ENCODE measurements at regions not wholly inside any gene's neighbourhood (a gene's known extent, or its start where the extent isn't known, plus 50 kb on each side); places are given as distances from the start of the nearest gene placed in this dataset.

GRCh38 chr6:119506631-119507174 is 157.1 kb upstream of the MAN1A1 start:
- Histone ChIP-seq H3K27ac (no peak overlapping the region), H3K36me3 (no peaks in the 10 kb centered on the region), H3K27me3 (no peaks in the 10 kb centered on the region), H3K4me1 (no peaks in the 10 kb centered on the region), H3K4me3 (no peak overlapping the region), H3K9ac (ENCODE audit: low read depth in 2 of 2, low read length in 2 of 2) (no peak overlapping the region), H3K9me3 (no peaks in the 10 kb centered on the region)
- intact Hi-C loops (cut with DNase I), result no loop called here
- TF ChIP-seq CTCF (IDR thresholded peaks at IDR 0.05), result no peak
- no peak for DNase-seq

GRCh38 chr6:119501798-119502483 is 152.4 kb upstream of the MAN1A1 start:
- DNase-seq, result no peak
- no peak for TF ChIP-seq CTCF (IDR thresholded peaks at IDR 0.05)
- intact Hi-C loops (cut with DNase I), result no loop called here
- Histone ChIP-seq H3K9me3 (no peaks in the 10 kb centered on the region), H3K4me1 (no peaks in the 10 kb centered on the region), H3K4me3 (no peak overlapping the region), H3K36me3 (no peaks in the 10 kb centered on the region), H3K27ac (no peak overlapping the region), H3K27me3 (no peaks in the 10 kb centered on the region), H3K9ac (ENCODE audit: low read depth in 2 of 2, low read length in 2 of 2) (no peak overlapping the region)

- no peaks in the 10 kb centered on the region for H3K9me3 ChIP-seq
- H3K27ac ChIP-seq, result no peak overlapping the region
- TF ChIP-seq CTCF (IDR thresholded peaks at IDR 0.05), result no peak
- no peaks in the 10 kb centered on the region for H3K4me1 ChIP-seq
- H3K36me3 ChIP-seq, result no peaks in the 10 kb centered on the region
- H3K27me3 ChIP-seq, result no peaks in the 10 kb centered on the region
- no peak overlapping the region for H3K9ac ChIP-seq (ENCODE audit: low read depth in 2 of 2, low read length in 2 of 2)
- no peak for DNase-seq
- intact Hi-C loops (cut with DNase I), result no loop called here
- H3K4me3 ChIP-seq, result no peak overlapping the region
Measured at GRCh38 chr6:119499797-119500196, 150.2 kb upstream of the MAN1A1 start.

- DNase-seq, result no peak
- Histone ChIP-seq H3K4me1 (no peaks in the 10 kb centered on the region), H3K4me3 (no peak overlapping the region), H3K27me3 (no peaks in the 10 kb centered on the region), H3K9me3 (no peaks in the 10 kb centered on the region), H3K27ac (no peak overlapping the region), H3K36me3 (no peaks in the 10 kb centered on the region), H3K9ac (ENCODE audit: low read depth in 2 of 2, low read length in 2 of 2) (no peak overlapping the region)
- no peak for TF ChIP-seq CTCF (IDR thresholded peaks at IDR 0.05)
- intact Hi-C loops (cut with DNase I), result no loop called here
Measured at GRCh38 chr6:119497988-119498727, 148.6 kb upstream of the MAN1A1 start.

GRCh38 chr6:119495230-119495683 is 145.7 kb upstream of the MAN1A1 start:
- Histone ChIP-seq H3K9me3 (no peaks in the 10 kb centered on the region), H3K4me1 (no peaks in the 10 kb centered on the region), H3K4me3 (no peak overlapping the region), H3K36me3 (no peaks in the 10 kb centered on the region), H3K27me3 (no peaks in the 10 kb centered on the region), H3K9ac (ENCODE audit: low read depth in 2 of 2, low read length in 2 of 2) (no peak overlapping the region), H3K27ac (peak overlapping the region; percentile 37)
- no peak for TF ChIP-seq CTCF (IDR thresholded peaks at IDR 0.05)
- peak; percentile 72 for DNase-seq
- intact Hi-C loops (cut with DNase I), result no loop called here

All from colonic mucosa (tissue), 4 donors.